ENCODE measurements at regions not wholly inside any gene's neighbourhood (a gene's known extent, or its start where the extent isn't known, plus 50 kb on each side); places are given as distances from the start of the nearest gene placed in this dataset.

DNA sequence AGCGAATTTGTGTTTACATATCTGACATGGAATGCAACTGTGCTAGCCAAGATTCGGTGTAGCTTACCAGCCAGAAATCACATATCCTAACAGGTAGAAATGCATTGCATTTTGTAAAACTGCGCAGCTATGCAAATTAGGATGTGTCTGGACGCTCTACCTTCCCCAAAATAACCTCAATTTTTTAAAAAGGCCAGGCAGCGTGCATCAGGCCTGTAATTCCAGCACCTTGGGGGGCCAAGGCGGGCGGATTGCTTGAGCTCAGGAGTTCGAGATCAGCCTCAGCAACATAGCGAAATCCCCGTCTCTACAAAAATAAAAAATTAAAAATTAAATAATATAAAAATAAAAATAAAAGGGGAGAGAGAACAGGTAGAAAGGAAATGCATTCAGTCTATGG is 305.0 kb downstream of the TYW1 start:
- TF ChIP-seq, protein P1, sequence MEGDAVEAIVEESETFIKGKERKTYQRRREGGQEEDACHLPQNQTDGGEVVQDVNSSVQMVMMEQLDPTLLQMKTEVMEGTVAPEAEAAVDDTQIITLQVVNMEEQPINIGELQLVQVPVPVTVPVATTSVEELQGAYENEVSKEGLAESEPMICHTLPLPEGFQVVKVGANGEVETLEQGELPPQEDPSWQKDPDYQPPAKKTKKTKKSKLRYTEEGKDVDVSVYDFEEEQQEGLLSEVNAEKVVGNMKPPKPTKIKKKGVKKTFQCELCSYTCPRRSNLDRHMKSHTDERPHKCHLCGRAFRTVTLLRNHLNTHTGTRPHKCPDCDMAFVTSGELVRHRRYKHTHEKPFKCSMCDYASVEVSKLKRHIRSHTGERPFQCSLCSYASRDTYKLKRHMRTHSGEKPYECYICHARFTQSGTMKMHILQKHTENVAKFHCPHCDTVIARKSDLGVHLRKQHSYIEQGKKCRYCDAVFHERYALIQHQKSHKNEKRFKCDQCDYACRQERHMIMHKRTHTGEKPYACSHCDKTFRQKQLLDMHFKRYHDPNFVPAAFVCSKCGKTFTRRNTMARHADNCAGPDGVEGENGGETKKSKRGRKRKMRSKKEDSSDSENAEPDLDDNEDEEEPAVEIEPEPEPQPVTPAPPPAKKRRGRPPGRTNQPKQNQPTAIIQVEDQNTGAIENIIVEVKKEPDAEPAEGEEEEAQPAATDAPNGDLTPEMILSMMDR (IDR thresholded peaks at IDR 0.05) = no peak
- no peak for TF ChIP-seq POLR2A (IDR thresholded peaks at IDR 0.05)
